ENCODE measurements at regions not wholly inside any gene's neighbourhood (a gene's known extent, or its start where the extent isn't known, plus 50 kb on each side); places are given as distances from the start of the nearest gene placed in this dataset.

DNA sequence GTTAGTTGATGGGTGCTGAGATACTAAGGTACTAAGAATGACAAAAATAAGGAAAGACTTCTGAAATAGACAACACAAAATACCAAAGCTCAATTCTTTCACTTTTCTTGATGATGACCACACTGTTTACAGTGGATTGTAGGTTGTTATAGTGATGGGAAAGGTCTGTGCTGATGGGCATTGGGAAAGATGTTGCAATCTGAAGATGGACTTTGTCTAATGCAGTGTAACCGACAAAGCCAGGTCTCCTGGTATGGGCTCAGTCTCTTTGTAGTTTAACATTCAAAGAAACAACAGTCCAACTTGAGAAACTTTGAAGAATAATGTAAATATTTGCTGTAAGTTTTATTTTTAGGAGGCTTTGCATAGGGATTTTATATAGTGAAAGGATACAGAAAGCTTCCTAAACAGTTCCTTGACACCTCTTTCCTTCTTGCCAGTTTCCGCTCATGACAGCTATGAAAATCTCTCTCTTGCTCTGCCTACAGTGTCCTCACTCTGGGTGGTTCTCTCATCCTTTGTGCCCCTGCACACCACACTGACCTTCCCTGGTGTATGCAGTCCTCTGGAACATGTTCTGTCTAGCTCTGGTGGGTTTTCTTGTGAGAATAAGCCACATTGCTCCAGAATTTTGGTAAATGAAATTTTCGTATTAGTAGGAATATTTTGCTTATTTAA is 172.2 kb downstream of the KCNRG start:
- no peaks in the 10 kb centered on the region for H3K79me2 ChIP-seq (ENCODE audit: insufficient read depth, low read length)

DNA sequence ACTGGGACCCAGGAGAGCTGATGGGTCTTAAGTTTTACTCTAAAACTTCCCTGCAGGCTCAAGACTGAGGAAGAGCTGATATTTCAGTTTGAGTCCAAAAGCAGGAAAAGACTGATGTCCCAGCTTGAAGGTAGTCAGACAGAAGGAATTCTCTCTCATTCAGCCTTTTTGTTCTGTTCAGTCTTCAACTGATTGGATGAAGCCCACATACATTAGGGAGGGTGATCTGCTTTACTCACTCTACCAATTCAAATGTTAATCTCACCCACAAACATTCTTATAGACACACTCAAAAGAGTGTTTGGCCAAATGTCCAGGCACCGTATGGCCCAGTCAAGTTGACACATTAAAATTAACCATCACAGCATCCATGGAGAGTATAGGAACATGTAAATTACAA is 173.5 kb downstream of the KCNRG start:
- Histone ChIP-seq H3K4me3 (ENCODE audit: low read depth, low read length, poor library complexity, severe bottlenecking) (no peak overlapping the region), H3K4me2 (ENCODE audit: low read length) (no peak overlapping the region), H3K9ac (ENCODE audit: low read length) (no peak overlapping the region), H3K4me1 (ENCODE audit: insufficient read depth, low read length, severe bottlenecking) (no peaks in the 10 kb centered on the region), H3K36me3 (ENCODE audit: insufficient read depth, low read length) (no peaks in the 10 kb centered on the region), H2AFZ (ENCODE audit: low read length) (no peak overlapping the region), H3K27ac (ENCODE audit: low read depth, low read length, poor library complexity, severe bottlenecking) (no peak overlapping the region), H3K9me3 (ENCODE audit: low read length) (no peaks in the 10 kb centered on the region), H3K9me2 (ENCODE audit: low read depth, low read length) (no peaks in the 10 kb centered on the region), H4K20me1 (ENCODE audit: insufficient read depth, low read length) (no peaks in the 10 kb centered on the region), H3K79me2 (ENCODE audit: insufficient read depth, low read length) (no peaks in the 10 kb centered on the region), H3F3A (ENCODE audit: insufficient read depth, low read length) (no peaks in the 10 kb centered on the region), H3K27me3 (ENCODE audit: insufficient read depth, low read length) (no peaks in the 10 kb centered on the region)
- TF ChIP-seq, protein P1, sequence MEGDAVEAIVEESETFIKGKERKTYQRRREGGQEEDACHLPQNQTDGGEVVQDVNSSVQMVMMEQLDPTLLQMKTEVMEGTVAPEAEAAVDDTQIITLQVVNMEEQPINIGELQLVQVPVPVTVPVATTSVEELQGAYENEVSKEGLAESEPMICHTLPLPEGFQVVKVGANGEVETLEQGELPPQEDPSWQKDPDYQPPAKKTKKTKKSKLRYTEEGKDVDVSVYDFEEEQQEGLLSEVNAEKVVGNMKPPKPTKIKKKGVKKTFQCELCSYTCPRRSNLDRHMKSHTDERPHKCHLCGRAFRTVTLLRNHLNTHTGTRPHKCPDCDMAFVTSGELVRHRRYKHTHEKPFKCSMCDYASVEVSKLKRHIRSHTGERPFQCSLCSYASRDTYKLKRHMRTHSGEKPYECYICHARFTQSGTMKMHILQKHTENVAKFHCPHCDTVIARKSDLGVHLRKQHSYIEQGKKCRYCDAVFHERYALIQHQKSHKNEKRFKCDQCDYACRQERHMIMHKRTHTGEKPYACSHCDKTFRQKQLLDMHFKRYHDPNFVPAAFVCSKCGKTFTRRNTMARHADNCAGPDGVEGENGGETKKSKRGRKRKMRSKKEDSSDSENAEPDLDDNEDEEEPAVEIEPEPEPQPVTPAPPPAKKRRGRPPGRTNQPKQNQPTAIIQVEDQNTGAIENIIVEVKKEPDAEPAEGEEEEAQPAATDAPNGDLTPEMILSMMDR (IDR thresholded peaks at IDR 0.05; ENCODE audit: low read length), result no peak
- TF ChIP-seq EZH2 (IDR thresholded peaks at IDR 0.05; ENCODE audit: borderline replicate concordance, low read length), result no peak

More for the DNA sequence above, 172.2 kb downstream of the KCNRG start:
- Histone ChIP-seq H3K27ac (ENCODE audit: low read depth, low read length, poor library complexity, severe bottlenecking) (no peak overlapping the region), H3K36me3 (ENCODE audit: insufficient read depth, low read length) (no peaks in the 10 kb centered on the region), H3F3A (ENCODE audit: insufficient read depth, low read length) (no peaks in the 10 kb centered on the region), H3K9ac (ENCODE audit: low read length) (no peak overlapping the region), H3K27me3 (ENCODE audit: insufficient read depth, low read length) (no peaks in the 10 kb centered on the region), H2AFZ (ENCODE audit: low read length) (no peak overlapping the region), H3K9me3 (ENCODE audit: low read length) (no peaks in the 10 kb centered on the region), H3K9me2 (ENCODE audit: low read depth, low read length) (no peaks in the 10 kb centered on the region), H3K4me3 (ENCODE audit: low read depth, low read length, poor library complexity, severe bottlenecking) (no peak overlapping the region), H3K4me2 (ENCODE audit: low read length) (no peak overlapping the region), H4K20me1 (ENCODE audit: insufficient read depth, low read length) (no peaks in the 10 kb centered on the region), H3K4me1 (ENCODE audit: insufficient read depth, low read length, severe bottlenecking) (no peaks in the 10 kb centered on the region)
- TF ChIP-seq EZH2 (IDR thresholded peaks at IDR 0.05; ENCODE audit: borderline replicate concordance, low read length), result no peak
- TF ChIP-seq, protein P1 (IDR thresholded peaks at IDR 0.05; ENCODE audit: low read length), result no peak

DNA sequence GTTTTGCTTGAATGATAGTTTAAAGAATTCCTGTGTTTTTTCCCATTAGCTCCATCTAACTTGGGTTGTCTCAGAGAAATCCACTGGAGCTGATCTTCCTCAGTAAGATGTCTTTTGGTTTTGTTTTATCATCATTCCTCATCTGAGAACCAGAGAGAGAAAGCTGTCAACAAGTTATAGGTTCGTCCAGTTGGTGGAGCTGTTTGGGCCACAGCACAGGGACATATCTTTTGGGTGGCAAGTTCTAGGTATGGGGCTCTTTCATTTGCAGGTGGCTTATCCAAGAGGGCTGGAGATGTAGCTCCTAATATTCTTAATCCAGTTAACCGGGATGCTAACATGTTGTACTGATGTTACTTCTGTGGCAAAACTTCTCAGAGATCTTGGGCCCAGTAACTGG is 174.2 kb downstream of the KCNRG start:
- Histone ChIP-seq H3K27ac (ENCODE audit: low read depth, low read length, poor library complexity, severe bottlenecking) (no peak overlapping the region), H3K36me3 (ENCODE audit: insufficient read depth, low read length) (no peaks in the 10 kb centered on the region), H3K79me2 (ENCODE audit: insufficient read depth, low read length) (no peaks in the 10 kb centered on the region), H3K4me3 (ENCODE audit: low read depth, low read length, poor library complexity, severe bottlenecking) (no peak overlapping the region), H3K9me2 (ENCODE audit: low read depth, low read length) (no peaks in the 10 kb centered on the region), H3F3A (ENCODE audit: insufficient read depth, low read length) (no peaks in the 10 kb centered on the region), H4K20me1 (ENCODE audit: insufficient read depth, low read length) (no peaks in the 10 kb centered on the region), H3K4me1 (ENCODE audit: insufficient read depth, low read length, severe bottlenecking) (no peaks in the 10 kb centered on the region), H3K9me3 (ENCODE audit: low read length) (no peaks in the 10 kb centered on the region), H2AFZ (ENCODE audit: low read length) (no peak overlapping the region), H3K4me2 (ENCODE audit: low read length) (no peak overlapping the region), H3K27me3 (ENCODE audit: insufficient read depth, low read length) (no peaks in the 10 kb centered on the region), H3K9ac (ENCODE audit: low read length) (no peak overlapping the region)
- TF ChIP-seq, protein P1 (IDR thresholded peaks at IDR 0.05; ENCODE audit: low read length), result peak; percentile 55
- TF ChIP-seq EZH2 (IDR thresholded peaks at IDR 0.05; ENCODE audit: borderline replicate concordance, low read length), result no peak

Data from OCI-LY1 (cell line).